NB4 (cell line): ENCODE measurements at regions not wholly inside any gene's neighbourhood (a gene's known extent, or its start where the extent isn't known, plus 50 kb on each side); places are given as distances from the start of the nearest gene placed in this dataset.

Source experiments
- DNase-seq: peaks from one replicate; pipeline ENCODE4 v3.0.0; 2010; ENCODE audit warnings: low read depth
- H3K4me3 ChIP-seq: one replicate; pipeline ENCODE4 v1.5.1; 2011; ENCODE audit warnings: mild to moderate bottlenecking, low read depth, low read length, moderate library complexity
- CTCF ChIP-seq: IDR thresholded peaks from one replicate; pipeline ENCODE4 v1.5.1; 2012; ENCODE audit warnings: low read depth, low read length
- MAX ChIP-seq: IDR thresholded peaks from 2 replicates; pipeline ENCODE4 v1.6.1; 2011; ENCODE audit warnings: low read depth, low read length
- MYC ChIP-seq: IDR thresholded peaks from 2 replicates; pipeline ENCODE4 v1.6.1; 2011; ENCODE audit warnings: low read depth, low read length
- POLR2A ChIP-seq: IDR thresholded peaks from 2 replicates; pipeline ENCODE4 v1.6.1; 2011; ENCODE audit warnings: mild to moderate bottlenecking; ENCODE audit not compliant: insufficient read length; ENCODE audit errors: extremely low read depth

- no peak overlapping the region for H3K4me3 ChIP-seq
- no peak for DNase-seq
- TF ChIP-seq MAX (no peak), CTCF (no peak), MYC (no peak), POLR2A (no peak)
These were observed 264.2 kb upstream of the EDNRB start for GRCh38 chr13:78182813-78183212.

- TF ChIP-seq CTCF (no peak), MYC (no peak), POLR2A (no peak), MAX (no peak)
- no peak for DNase-seq
- no peak overlapping the region for H3K4me3 ChIP-seq
These were observed 258.7 kb upstream of the EDNRB start for GRCh38 chr13:78177306-78177705.

GRCh38 chr13:78176880-78177279, 258.2 kb upstream of the EDNRB start:
- DNase-seq = no peak
- H3K4me3 ChIP-seq = no peak overlapping the region
- TF ChIP-seq MYC = no peak
- TF ChIP-seq CTCF = no peak
- TF ChIP-seq POLR2A = no peak
- TF ChIP-seq MAX = no peak

GRCh38 chr13:78169386-78169785, 250.8 kb upstream of the EDNRB start:
- TF ChIP-seq CTCF = no peak
- TF ChIP-seq MAX = no peak
- TF ChIP-seq MYC = no peak
- no peak for TF ChIP-seq POLR2A
- H3K4me3 ChIP-seq = no peak overlapping the region
- no peak for DNase-seq

- TF ChIP-seq MAX (no peak), CTCF (no peak), POLR2A (no peak), MYC (no peak)
- H3K4me3 ChIP-seq = no peak overlapping the region
- peak; percentile 25 for DNase-seq
These were observed 250.3 kb upstream of the EDNRB start for GRCh38 chr13:78168981-78169380.

GRCh38 chr13:78161266-78161665, 242.6 kb upstream of the EDNRB start:
- TF ChIP-seq CTCF = no peak
- no peak for TF ChIP-seq POLR2A
- TF ChIP-seq MAX = no peak
- no peak for TF ChIP-seq MYC
- DNase-seq = peak; percentile 16
- peak overlapping the region; percentile 12 for H3K4me3 ChIP-seq
